Thyroid gland (tissue), 4 donors: ENCODE measurements at regions not wholly inside any gene's neighbourhood (a gene's known extent, or its start where the extent isn't known, plus 50 kb on each side); places are given as distances from the start of the nearest gene placed in this dataset.
A peak's percentile ranks its signal among the peaks of the same experiment; 100 is the strongest.

ENCODE experiments used
- CTCF ChIP-seq, 6 experiments: fragments of 200-600 bp in 3 of 6; fragments of 450-650 bp in 3 of 6; sonication (generic) in 3 of 6; IDR thresholded peaks; one replicate each; pipeline ENCODE4 v1.5.1; 2016 to 2019; ENCODE audit warnings: antibody characterized with exemption in 6 of 6, mild to moderate bottlenecking in 2 of 6, inconsistent platforms in 1 of 6, moderate library complexity in 1 of 6
- POLR2A ChIP-seq, 2 donors: fragments of 450-650 bp; IDR thresholded peaks; one replicate each; pipeline ENCODE4 v1.6.1; 2017; ENCODE audit warnings: antibody characterized with exemption in 2 of 2, mild to moderate bottlenecking in 2 of 2, moderate library complexity in 1 of 2

- TF ChIP-seq POLR2A (IDR thresholded peaks at IDR 0.05) (no peak), CTCF (IDR thresholded peaks at IDR 0.05) (peak; percentile 24 to 78 (median 68))
Observed at GRCh38 chr4:123102897-123103471, 180.6 kb upstream of the NUDT6 start.
